CD14-positive monocyte (primary cell): ENCODE measurements at regions not wholly inside any gene's neighbourhood (a gene's known extent, or its start where the extent isn't known, plus 50 kb on each side); places are given as distances from the start of the nearest gene placed in this dataset.

Experiments
- DNase-seq, 3 donors: peaks; one replicate each; pipeline ENCODE4 v3.0.0-alpha.2; 2011 to 2022
- H2AFZ ChIP-seq: 2 replicates; pipeline ENCODE4 v1.6.0; 2012; ENCODE audit warnings: mild to moderate bottlenecking, low read depth, low read length, inconsistent platforms; ENCODE audit not compliant: insufficient read depth, poor library complexity, severe bottlenecking
- H3K27ac ChIP-seq, 2 donors: 1 replicate in 1 of 2; 2 replicates in 1 of 2; pipeline ENCODE4 v1.5.1; 2012 to 2013; ENCODE audit warnings: low read length in 2 of 2, control low read depth in 1 of 2, inconsistent platforms in 1 of 2, low read depth in 1 of 2, mild to moderate bottlenecking in 1 of 2
- H3K27me3 ChIP-seq, 2 donors: one replicate each; pipeline versions ENCODE4 v1.6.0 to v1.6.1; 2011 to 2013; ENCODE audit warnings: low read length in 2 of 2; ENCODE audit not compliant: control insufficient read depth in 2 of 2, insufficient read depth in 2 of 2
- H3K36me3 ChIP-seq, 2 donors: replicated peaks in 1 of 2; 1 replicate in 1 of 2; 2 replicates in 1 of 2; pipeline versions ENCODE4 v1.5.1 to v1.6.1; 2012 to 2013; ENCODE audit warnings: low read length in 2 of 2, control low read depth in 1 of 2, inconsistent platforms in 1 of 2, mild to moderate bottlenecking in 1 of 2; ENCODE audit not compliant: insufficient read depth in 2 of 2, control insufficient read depth in 1 of 2
- H3K4me1 ChIP-seq, 2 donors: 1 replicate in 1 of 2; 2 replicates in 1 of 2; pipeline versions ENCODE4 v1.5.1 to v1.6.1; 2012 to 2013; ENCODE audit warnings: low read length in 2 of 2, control low read depth in 1 of 2, inconsistent platforms in 1 of 2, mild to moderate bottlenecking in 1 of 2, moderate library complexity in 1 of 2; ENCODE audit not compliant: insufficient read depth in 2 of 2, control insufficient read depth in 1 of 2
- H3K4me2 ChIP-seq: replicated peaks from 2 replicates; pipeline ENCODE3; 2012; ENCODE audit warnings: low read length, moderate library complexity, mild to moderate bottlenecking; ENCODE audit not compliant: poor library complexity, severe bottlenecking; ENCODE audit errors: extremely low read depth
- H3K4me3 ChIP-seq, 3 experiments: fragments of 200-600 bp in 1 of 3; sonication (generic) in 1 of 3; replicated peaks in 1 of 3; 1 replicate in 2 of 3; 2 replicates in 1 of 3; pipeline ENCODE4 v1.5.1; 2011 to 2013; ENCODE audit warnings: low read length in 3 of 3, mild to moderate bottlenecking in 3 of 3, control low read depth in 2 of 3, low read depth in 2 of 3, inconsistent platforms in 1 of 3, moderate library complexity in 1 of 3
- H3K79me2 ChIP-seq: 2 replicates; pipeline ENCODE4 v1.6.0; 2012; ENCODE audit warnings: mild to moderate bottlenecking, control low read depth, inconsistent platforms, low read length, moderate library complexity; ENCODE audit not compliant: insufficient read depth
- H3K9ac ChIP-seq: 2 replicates; pipeline ENCODE4 v1.6.0; 2017; ENCODE audit warnings: low read length, mild to moderate bottlenecking; ENCODE audit not compliant: insufficient read depth, poor library complexity, severe bottlenecking
- H3K9me3 ChIP-seq, 2 donors: replicated peaks in 1 of 2; 1 replicate in 1 of 2; 2 replicates in 1 of 2; pipeline versions ENCODE4 v1.5.1 to v1.6.1; 2012 to 2013; ENCODE audit warnings: low read length in 2 of 2, control low read depth in 1 of 2; ENCODE audit not compliant: control insufficient read depth in 1 of 2, insufficient read depth in 1 of 2
- H4K20me1 ChIP-seq: 2 replicates; pipeline ENCODE4 v1.6.0; 2012; ENCODE audit warnings: mild to moderate bottlenecking, low read length, control low read depth, moderate library complexity; ENCODE audit not compliant: insufficient read depth
- H3K27ac Mint-ChIP-seq, 7 donors: one replicate each; pipeline ENCODE4 v1.8.0; 2020; ENCODE audit warnings: mild to moderate bottlenecking in 7 of 7, mixed read lengths in 7 of 7, moderate library complexity in 6 of 7, inconsistent platforms in 2 of 7
- H3K27me3 Mint-ChIP-seq, 3 donors: one replicate each; pipeline ENCODE4 v1.8.0; 2021 to 2022; ENCODE audit warnings: low read depth in 3 of 3, mild to moderate bottlenecking in 3 of 3, mixed read lengths in 3 of 3, moderate library complexity in 3 of 3, inconsistent platforms in 1 of 3
- H3K36me3 Mint-ChIP-seq, 2 donors: one replicate each; pipeline ENCODE4 v1.8.0; 2020; ENCODE audit warnings: mixed read lengths in 2 of 2, inconsistent platforms in 1 of 2, mild to moderate bottlenecking in 1 of 2
- H3K4me1 Mint-ChIP-seq: one replicate; pipeline ENCODE4 v1.8.0; 2020; ENCODE audit warnings: mild to moderate bottlenecking, mixed read lengths
- H3K4me3 Mint-ChIP-seq, 2 donors: one replicate each; pipeline ENCODE4 v1.8.0; 2020; ENCODE audit warnings: mild to moderate bottlenecking in 2 of 2, mixed read lengths in 2 of 2, moderate library complexity in 1 of 2
- H3K9me3 Mint-ChIP-seq, 7 donors: one replicate each; pipeline ENCODE4 v1.8.0; 2020 to 2022; ENCODE audit warnings: mixed read lengths in 7 of 7, mild to moderate bottlenecking in 6 of 7, moderate library complexity in 6 of 7, inconsistent platforms in 2 of 7
- CTCF ChIP-seq: fragments of 200-600 bp; IDR thresholded peaks from one replicate; pipeline ENCODE4 v1.8.0; 2022; ENCODE audit warnings: antibody characterized with exemption, mild to moderate bottlenecking
- WGBS: methylation state at CpG from one replicate; pipeline ENCODE4 v1.1.5; 2013; ENCODE audit warnings: missing lambda C conversion rate; ENCODE audit not compliant: insufficient coverage; 5-methylcytosine and 5-hydroxymethylcytosine counted together
- intact Hi-C, 2 donors: fragments of 100-400 bp; cut with micrococcal nuclease; formaldehyde crosslinking; loops; one replicate each; pipeline versions ENCODE4 v1.15.0 to v1.15.1; 2023

- H2AFZ ChIP-seq: no peak overlapping the region
- no peaks in the 10 kb centered on the region for H3K27me3 ChIP-seq
- Mint-ChIP-seq H3K9me3 (peaks cover 0 to 3% (median 0%) of the 10 kb centered on the region in 7 donors), H3K36me3 (no peaks in the 10 kb centered on the region), H3K27me3 (peaks cover 0 to 2% (median 0%) of the 10 kb centered on the region in 3 donors), H3K4me1 (peaks cover 23% of the 10 kb centered on the region), H3K27ac (no peak overlapping the region), H3K4me3 (no peak overlapping the region)
- no peaks in the 10 kb centered on the region for H3K9me3 ChIP-seq
- no peak overlapping the region for H3K27ac ChIP-seq
- TF ChIP-seq CTCF: no peak
- H4K20me1 ChIP-seq: no peaks in the 10 kb centered on the region
- intact Hi-C loops: loop anchor here in 1 of 2 donors (10.0 kb wide), 1 partner anchor 47 kb away; no protein-coding TSS in a partner anchor
- no peak overlapping the region for H3K4me2 ChIP-seq
- H3K9ac ChIP-seq: no peak overlapping the region
- no peaks in the 10 kb centered on the region for H3K79me2 ChIP-seq
- DNase-seq: no peak
- no peak overlapping the region for H3K4me3 ChIP-seq
- H3K36me3 ChIP-seq: no peaks in the 10 kb centered on the region
- no CpG with 5 or more reads among the region's 3 CpGs for WGBS
- peaks cover 19 to 26% of the 10 kb centered on the region in 2 donors for H3K4me1 ChIP-seq
These were observed 419.6 kb upstream of the MARCKS start for GRCh38 chr6:113437566-113437965.

- H3K27me3 Mint-ChIP-seq: peaks cover 0 to 2% (median 0%) of the 10 kb centered on the region in 3 donors
- Histone ChIP-seq H3K4me1 (peaks cover 0 to 5% of the 10 kb centered on the region in 2 donors), H3K4me3 (no peak overlapping the region), H3K36me3 (no peaks in the 10 kb centered on the region), H3K27me3 (no peaks in the 10 kb centered on the region), H3K9me3 (no peaks in the 10 kb centered on the region), H3K9ac (no peak overlapping the region), H3K27ac (no peak overlapping the region), H4K20me1 (no peaks in the 10 kb centered on the region), H2AFZ (no peak overlapping the region), H3K79me2 (no peaks in the 10 kb centered on the region), H3K4me2 (no peak overlapping the region)
- peak overlapping the region in 1 of 7 donors; percentile 43 for H3K27ac Mint-ChIP-seq
- H3K4me3 Mint-ChIP-seq: no peak overlapping the region
- peaks cover 3% of the 10 kb centered on the region for H3K4me1 Mint-ChIP-seq
- intact Hi-C loops: loop anchor here in 1 of 2 donors (10.0 kb wide), 1 partner anchor 45 kb away; no protein-coding TSS in a partner anchor
- no peaks in the 10 kb centered on the region for H3K36me3 Mint-ChIP-seq
- TF ChIP-seq CTCF: no peak
- peaks cover 0 to 3% (median 0%) of the 10 kb centered on the region in 7 donors for H3K9me3 Mint-ChIP-seq
- DNase-seq: no peak
- 87% methylated on average over 4 of the region's 7 CpGs for WGBS
These were observed 417.3 kb upstream of the MARCKS start for GRCh38 chr6:113439866-113440265.
